Stimulated activated CD8-positive, alpha-beta memory T cell treated with anti-CD3 and anti-CD28 coated beads, Interleukin-7, amount 100 ng/mL, for 4 hours (primary cell): ENCODE measurements at regions not wholly inside any gene's neighbourhood (a gene's known extent, or its start where the extent isn't known, plus 50 kb on each side); places are given as distances from the start of the nearest gene placed in this dataset.
"Not testable (repeated sequence)": the region's sequence is repeated elsewhere in the genome, so short reads cannot be mapped to it uniquely, and the experiment has no call there.

Experiments used
- DNase-seq, 2 donors: peaks; one replicate each; pipeline ENCODE4 v3.0.0-alpha.2; 2020; ENCODE audit warnings: low read depth in 2 of 2

GRCh38 chr5:167850911-167851310 lies 440.5 kb upstream of the WWC1 start:
- no peak for DNase-seq

GRCh38 chr5:167851416-167851815 lies 440.0 kb upstream of the WWC1 start:
- no peak for DNase-seq

GRCh38 chr5:167852515-167852914 lies 438.9 kb upstream of the WWC1 start:
- no peak for DNase-seq

GRCh38 chr5:167853421-167853820 lies 438.0 kb upstream of the WWC1 start:
- DNase-seq, result no peak

GRCh38 chr5:167855818-167856217 lies 435.6 kb upstream of the WWC1 start:
- no peak for DNase-seq

GRCh38 chr5:167857321-167857720 lies 434.1 kb upstream of the WWC1 start:
- no peak for DNase-seq

GRCh38 chr5:167858186-167858855 lies 433.1 kb upstream of the WWC1 start:
- DNase-seq, result not testable (repeated sequence)

- no peak for DNase-seq
Observed at GRCh38 chr5:167861129-167861927, 430.1 kb upstream of the WWC1 start.

GRCh38 chr5:167861928-167862426 lies 429.5 kb upstream of the WWC1 start:
- no peak for DNase-seq

- no peak for DNase-seq
Observed at GRCh38 chr5:167863883-167864282, 427.6 kb upstream of the WWC1 start.

- DNase-seq, result no peak
Observed at GRCh38 chr5:167864801-167865200, 426.6 kb upstream of the WWC1 start.

- no peak for DNase-seq
Observed at GRCh38 chr5:167866797-167867196, 424.6 kb upstream of the WWC1 start.

GRCh38 chr5:167867281-167867680 lies 424.2 kb upstream of the WWC1 start:
- no peak for DNase-seq

GRCh38 chr5:167869125-167869524 lies 422.3 kb upstream of the WWC1 start:
- DNase-seq, result no peak

GRCh38 chr5:167870055-167870454 lies 421.4 kb upstream of the WWC1 start:
- DNase-seq, result no peak

- no peak for DNase-seq
Observed at GRCh38 chr5:167871091-167871490, 420.4 kb upstream of the WWC1 start.

GRCh38 chr5:167872791-167873190 lies 418.7 kb upstream of the WWC1 start:
- DNase-seq, result no peak

- no peak for DNase-seq
Observed at GRCh38 chr5:167877114-167877722, 414.2 kb upstream of the WWC1 start.

- no peak for DNase-seq
Observed at GRCh38 chr5:167877924-167878323, 413.5 kb upstream of the WWC1 start.

- no peak for DNase-seq
Observed at GRCh38 chr5:167880420-167880819, 411.0 kb upstream of the WWC1 start.

- DNase-seq, result no peak
Observed at GRCh38 chr5:167881041-167881440, 410.4 kb upstream of the WWC1 start.

GRCh38 chr5:167886196-167886595 lies 405.2 kb upstream of the WWC1 start:
- no peak for DNase-seq

GRCh38 chr5:167888393-167888792 lies 403.1 kb upstream of the WWC1 start:
- DNase-seq, result no peak
